Small intestine (tissue), 7 donors: ENCODE measurements at regions not wholly inside any gene's neighbourhood (a gene's known extent, or its start where the extent isn't known, plus 50 kb on each side); places are given as distances from the start of the nearest gene placed in this dataset.

Experiments
- DNase-seq, 2 donors: peaks; one replicate each; pipeline versions ENCODE4 v3.0.0 to v3.0.0-alpha.2; 2013
- FAIRE-seq: peaks from 2 replicates; lab custom pipeline; 2012; peaks lifted over from hg19 to GRCh38; lab: Jason Lieb, UNC
- H3K27ac ChIP-seq, 3 donors: one replicate each; pipeline ENCODE4 v1.5.1; 2013; ENCODE audit warnings: low read length in 2 of 3, mild to moderate bottlenecking in 2 of 3, control low read depth in 1 of 3, inconsistent platforms in 1 of 3, low read depth in 1 of 3, moderate library complexity in 1 of 3
- H3K27me3 ChIP-seq, 3 donors: one replicate each; pipeline ENCODE4 v1.6.1; 2013; ENCODE audit warnings: low read length in 3 of 3, inconsistent platforms in 1 of 3; ENCODE audit not compliant: control insufficient read depth in 3 of 3, insufficient read depth in 3 of 3
- H3K36me3 ChIP-seq, 3 donors: one replicate each; pipeline ENCODE4 v1.6.1; 2013; ENCODE audit warnings: low read length in 3 of 3, inconsistent platforms in 1 of 3, low read depth in 1 of 3, mild to moderate bottlenecking in 1 of 3, moderate library complexity in 1 of 3; ENCODE audit not compliant: control insufficient read depth in 3 of 3, insufficient read depth in 2 of 3
- H3K4me1 ChIP-seq, 3 donors: one replicate each; pipeline ENCODE4 v1.6.1; 2013; ENCODE audit warnings: low read length in 2 of 3, inconsistent platforms in 1 of 3, low read depth in 1 of 3, mild to moderate bottlenecking in 1 of 3, moderate library complexity in 1 of 3; ENCODE audit not compliant: control insufficient read depth in 3 of 3, insufficient read depth in 2 of 3
- H3K4me3 ChIP-seq, 3 donors: one replicate each; pipeline ENCODE4 v1.5.1; 2013; ENCODE audit warnings: low read length in 3 of 3, control low read depth in 1 of 3, inconsistent platforms in 1 of 3, low read depth in 1 of 3, mild to moderate bottlenecking in 1 of 3, moderate library complexity in 1 of 3
- H3K9me3 ChIP-seq, 2 donors: one replicate each; pipeline ENCODE4 v1.6.1; 2013; ENCODE audit warnings: low read depth in 1 of 2, low read length in 1 of 2; ENCODE audit not compliant: control insufficient read depth in 2 of 2, insufficient read depth in 1 of 2
- WGBS, 3 donors: extraction: QIAGEN DNeasy Blood & Tissue Kit; methylation state at CpG; one replicate each; pipeline ENCODE4 v1.1.7; 2013; 5-methylcytosine and 5-hydroxymethylcytosine counted together
- donor health status: healthy with polysubstance abuse.
- donor health status: control.
- donor health status: control.
- donor health status: Bipolar disorder and iron deficiency.
- donor health status: healthy.

GRCh38 chr16:85476389-85476788, 136.7 kb upstream of the GSE1 start:
- Histone ChIP-seq H3K36me3 (peaks cover 0 to 68% (median 0%) of the 10 kb centered on the region in 3 donors), H3K9me3 (no peaks in the 10 kb centered on the region), H3K4me3 (no peak overlapping the region), H3K27me3 (no peaks in the 10 kb centered on the region), H3K4me1 (peaks cover 0 to 31% (median 0%) of the 10 kb centered on the region in 3 donors), H3K27ac (no peak overlapping the region)
- DNase-seq (no peak), FAIRE-seq (no peak)
- WGBS, 3 donors, result 86 to 91% (median 88%) methylated on average over 11 of the region's 11 CpGs

GRCh38 chr16:85477801-85478363, 135.2 kb upstream of the GSE1 start:
- no peaks in the 10 kb centered on the region for H3K27me3 ChIP-seq
- H3K9me3 ChIP-seq, result no peaks in the 10 kb centered on the region
- peaks cover 0 to 17% (median 0%) of the 10 kb centered on the region in 3 donors for H3K4me1 ChIP-seq
- H3K36me3 ChIP-seq, result peaks cover 0 to 70% (median 0%) of the 10 kb centered on the region in 3 donors
- 82 to 87% (median 83%) methylated on average over 23 to 24 of the region's 24 CpGs for WGBS, 3 donors
- FAIRE-seq, result no peak
- H3K4me3 ChIP-seq, result no peak overlapping the region
- no peak for DNase-seq
- H3K27ac ChIP-seq, result no peak overlapping the region

GRCh38 chr16:85479972-85480726, 133.0 kb upstream of the GSE1 start:
- WGBS, 3 donors, result 33 to 70% (median 55%) methylated on average over 26 of the region's 26 CpGs
- FAIRE-seq (no peak), DNase-seq (peak; percentile 57 to 74)
- Histone ChIP-seq H3K36me3 (peaks cover 0 to 76% (median 0%) of the 10 kb centered on the region in 3 donors), H3K27ac (no peak overlapping the region), H3K4me1 (peaks cover 0 to 13% (median 0%) of the 10 kb centered on the region in 3 donors), H3K9me3 (no peaks in the 10 kb centered on the region), H3K27me3 (no peaks in the 10 kb centered on the region), H3K4me3 (no peak overlapping the region)

DNA sequence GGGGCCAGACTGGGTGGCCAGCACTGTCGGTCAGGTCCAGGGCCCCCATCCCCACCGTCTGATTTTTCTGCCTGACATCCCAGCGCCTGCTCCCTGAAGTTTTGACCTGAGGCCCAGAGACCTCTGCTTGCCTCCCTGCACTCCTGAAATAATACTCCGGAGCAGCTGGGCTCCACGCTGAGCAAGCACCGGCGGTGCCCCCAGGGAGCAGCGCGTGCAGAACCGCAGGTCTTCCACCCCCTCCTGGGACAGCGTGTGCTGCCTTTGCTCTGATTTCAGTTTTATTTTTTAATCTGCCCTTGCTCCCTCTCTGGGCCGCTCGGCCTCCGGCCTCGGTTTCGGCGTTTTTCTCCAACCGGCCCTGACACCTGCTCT, 132.4 kb upstream of the GSE1 start:
- H3K4me3 ChIP-seq, result no peak overlapping the region
- peaks cover 0 to 79% (median 0%) of the 10 kb centered on the region in 3 donors for H3K36me3 ChIP-seq
- no peaks in the 10 kb centered on the region for H3K27me3 ChIP-seq
- DNase-seq (no peak), FAIRE-seq (no peak)
- H3K4me1 ChIP-seq, result peaks cover 0 to 9% (median 0%) of the 10 kb centered on the region in 3 donors
- H3K27ac ChIP-seq, result no peak overlapping the region
- 27 to 62% (median 50%) methylated on average over 18 of the region's 18 CpGs for WGBS, 3 donors
- H3K9me3 ChIP-seq, result no peaks in the 10 kb centered on the region

DNA sequence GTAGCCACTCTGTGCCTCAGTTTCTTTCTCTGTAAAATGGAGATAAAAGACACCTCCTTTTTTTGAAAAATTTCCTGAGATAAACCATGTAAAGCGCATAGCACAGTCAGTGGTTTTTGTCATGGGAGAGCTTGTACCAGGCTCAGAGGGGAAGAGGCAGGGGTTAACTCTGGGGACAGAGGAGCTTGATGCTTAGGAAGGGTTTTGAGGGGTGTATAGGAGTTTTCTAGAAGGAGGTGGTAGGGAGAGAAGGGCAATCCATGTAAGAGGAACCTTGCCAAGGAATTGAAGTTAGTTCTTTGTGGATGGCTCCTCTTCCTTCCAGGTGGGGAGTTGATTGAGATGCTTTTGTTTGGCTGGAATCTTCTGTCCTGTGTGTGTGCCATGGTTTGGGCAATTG, 131.9 kb upstream of the GSE1 start:
- no peaks in the 10 kb centered on the region for H3K9me3 ChIP-seq
- peaks cover 0 to 78% (median 0%) of the 10 kb centered on the region in 3 donors for H3K36me3 ChIP-seq
- H3K4me1 ChIP-seq, result peaks cover 0 to 9% (median 0%) of the 10 kb centered on the region in 3 donors
- no peak overlapping the region for H3K27ac ChIP-seq
- WGBS, 3 donors, result 92 to 99% (median 94%) methylated on average over 1 of the region's 1 CpG
- no peaks in the 10 kb centered on the region for H3K27me3 ChIP-seq
- FAIRE-seq (no peak), DNase-seq (no peak)
- H3K4me3 ChIP-seq, result no peak overlapping the region

DNA sequence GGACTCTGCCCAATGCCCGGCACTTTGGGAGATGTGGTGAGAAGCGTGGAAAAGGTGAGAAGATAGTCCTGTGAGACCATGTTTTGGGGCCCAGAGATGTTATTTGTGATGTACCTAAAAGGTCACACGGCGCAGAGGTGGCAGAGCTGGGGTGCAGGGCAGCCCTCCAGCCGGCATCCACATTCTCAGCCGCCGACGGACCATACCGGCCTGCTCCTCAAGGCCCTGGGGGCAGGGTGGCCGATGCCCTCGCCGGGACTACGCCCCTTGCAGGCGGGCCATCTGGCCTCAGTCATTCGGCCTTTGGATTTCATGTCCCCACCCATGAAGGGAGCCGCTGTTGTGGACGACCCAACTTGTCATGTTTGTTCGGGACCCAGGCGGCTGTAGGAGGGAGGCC, 131.4 kb upstream of the GSE1 start:
- H3K27ac ChIP-seq, result no peak overlapping the region
- FAIRE-seq (no peak), DNase-seq (no peak)
- peaks cover 0 to 77% (median 0%) of the 10 kb centered on the region in 3 donors for H3K36me3 ChIP-seq
- no peaks in the 10 kb centered on the region for H3K9me3 ChIP-seq
- H3K4me3 ChIP-seq, result no peak overlapping the region
- H3K4me1 ChIP-seq, result peaks cover 0 to 9% (median 0%) of the 10 kb centered on the region in 3 donors
- no peaks in the 10 kb centered on the region for H3K27me3 ChIP-seq
- WGBS, 3 donors, result 81 to 91% (median 86%) methylated on average over 19 of the region's 19 CpGs

- 84 to 88% (median 85%) methylated on average over 19 of the region's 19 CpGs for WGBS, 3 donors
Measured at GRCh38 chr16:85483424-85483823, 129.7 kb upstream of the GSE1 start.

GRCh38 chr16:85484347-85485300, 128.5 kb upstream of the GSE1 start:
- FAIRE-seq, result no peak
- H3K27me3 ChIP-seq, result no peaks in the 10 kb centered on the region

More at GRCh38 chr16:85483424-85483823, 129.7 kb upstream of the GSE1 start:
- FAIRE-seq, result no peak
- Histone ChIP-seq H3K36me3 (peaks cover 0 to 76% (median 0%) of the 10 kb centered on the region in 3 donors), H3K9me3 (no peaks in the 10 kb centered on the region), H3K27ac (no peak overlapping the region), H3K27me3 (no peaks in the 10 kb centered on the region), H3K4me1 (peaks cover 0 to 9% (median 0%) of the 10 kb centered on the region in 3 donors), H3K4me3 (no peak overlapping the region)
- DNase-seq, result no peak

More at GRCh38 chr16:85484347-85485300, 128.5 kb upstream of the GSE1 start:
- peaks cover 0 to 81% (median 0%) of the 10 kb centered on the region in 3 donors for H3K36me3 ChIP-seq
- WGBS, 3 donors, result 78 to 85% (median 82%) methylated on average over 30 of the region's 30 CpGs
- H3K27ac ChIP-seq, result peak overlapping the region in 2 of 3 donors; percentile 36 to 47
- peaks cover 0 to 9% (median 0%) of the 10 kb centered on the region in 3 donors for H3K4me1 ChIP-seq
- no peaks in the 10 kb centered on the region for H3K9me3 ChIP-seq
- DNase-seq, result peak in 1 of 2 donors; percentile 39
- no peak overlapping the region for H3K4me3 ChIP-seq
